PC-3 (cell line): ENCODE measurements at regions not wholly inside any gene's neighbourhood (a gene's known extent, or its start where the extent isn't known, plus 50 kb on each side); places are given as distances from the start of the nearest gene placed in this dataset.

Experiments used
- ATAC-seq: fragments of 200-7000 bp; cut with Tn5 transposase; 2 replicates; pipeline ENCODE4 v1.9.1; 2020; ENCODE audit warnings: mild to moderate bottlenecking, moderate library complexity
- BruUV-seq: library from RNA; stranded (reverse); fragments of 400-500 nt; replicated peaks from 2 replicates; lab custom pipeline; 2021; lab: Mats Ljungman, UMichigan
- CTCF ChIA-PET: fragments of 300-600 bp; sonication (Branson Sonifier 250); formaldehyde crosslinking; loops from one replicate; lab custom pipeline; 2022; ENCODE audit warnings: antibody characterized with exemption; lab: Charles Lee
- POLR2A ChIA-PET: fragments of 300-600 bp; sonication (Branson Sonifier 250); formaldehyde crosslinking; loops from one replicate; lab custom pipeline; 2022; ENCODE audit warnings: antibody characterized with exemption; ENCODE audit not compliant: unreplicated experiment; lab: Charles Lee
- DNase-seq: peaks from one replicate; pipeline ENCODE4 v3.0.0-alpha.2; 2015
- H2AFZ ChIP-seq: fragments of 300-600 bp; sonication (generic); 2 replicates; pipeline ENCODE4 v1.6.0; 2016; ENCODE audit warnings: antibody characterized with exemption, low read length
- H3F3A ChIP-seq: fragments of 300-600 bp; sonication (generic); one replicate; pipeline ENCODE4 v1.6.0; 2017; ENCODE audit warnings: antibody characterized with exemption, low read length, control low read depth, mild to moderate bottlenecking; ENCODE audit not compliant: unreplicated experiment
- H3K27ac ChIP-seq: fragments of 300-600 bp; sonication (generic); 2 replicates; pipeline ENCODE4 v1.5.1; 2016; ENCODE audit warnings: mild to moderate bottlenecking, low read length
- H3K27me3 ChIP-seq: fragments of 300-600 bp; sonication (generic); 2 replicates; pipeline ENCODE4 v1.6.1; 2016; ENCODE audit warnings: low read length, mixed read lengths
- H3K36me3 ChIP-seq: fragments of 300-600 bp; sonication (generic); 2 replicates; pipeline ENCODE4 v1.6.1; 2016; ENCODE audit warnings: low read depth, mixed run types, low read length, mixed read lengths
- H3K4me1 ChIP-seq: fragments of 300-600 bp; sonication (generic); 2 replicates; pipeline ENCODE4 v1.5.1; 2016; ENCODE audit warnings: low read length; ENCODE audit not compliant: insufficient read depth
- H3K4me2 ChIP-seq: fragments of 300-600 bp; sonication (generic); 2 replicates; pipeline ENCODE4 v1.6.0; 2016; ENCODE audit warnings: low read length
- H3K4me3 ChIP-seq: fragments of 300-600 bp; sonication (generic); 2 replicates; pipeline ENCODE4 v1.5.1; 2016; ENCODE audit warnings: mild to moderate bottlenecking, low read length, mixed read lengths
- H3K79me2 ChIP-seq: fragments of 300-600 bp; sonication (generic); 2 replicates; pipeline ENCODE4 v1.6.1; 2017; ENCODE audit warnings: low read length, mixed read lengths
- H3K9ac ChIP-seq: fragments of 300-600 bp; sonication (generic); 2 replicates; pipeline ENCODE4 v1.6.0; 2016; ENCODE audit warnings: mild to moderate bottlenecking, low read length
- H3K9me2 ChIP-seq: fragments of 300-600 bp; sonication (generic); replicated peaks from 2 replicates; pipeline ENCODE4 v1.6.1; 2016; ENCODE audit warnings: mixed run types, low read length, mixed read lengths
- H3K9me3 ChIP-seq: fragments of 300-600 bp; sonication (generic); 2 replicates; pipeline ENCODE4 v1.6.1; 2016; ENCODE audit warnings: low read length, mixed read lengths
- H4K20me1 ChIP-seq: fragments of 300-600 bp; sonication (generic); 2 replicates; pipeline ENCODE4 v1.6.1; 2016; ENCODE audit warnings: low read length, mixed read lengths
- EZH2 ChIP-seq: fragments of 300-600 bp; sonication (generic); IDR thresholded peaks from one replicate; pipeline ENCODE4 v1.6.1; 2017; ENCODE audit warnings: antibody characterized with exemption, mild to moderate bottlenecking, low read length; ENCODE audit not compliant: unreplicated experiment
- EZH2phosphoT487 ChIP-seq: fragments of 300-600 bp; sonication (generic); IDR thresholded peaks from 2 replicates; pipeline ENCODE4 v1.6.1; 2018; ENCODE audit warnings: mild to moderate bottlenecking, antibody characterized with exemption, low read length, borderline replicate concordance
- intact Hi-C: fragments of 100-400 bp; cut with micrococcal nuclease; formaldehyde crosslinking; loops from 2 replicates; pipeline ENCODE4 v1.9.0; 2023
- TF ChIP-seq, protein P1 (sequence below): fragments of 300-600 bp; sonication (generic); conservative IDR thresholded peaks from 2 replicates; pipeline ENCODE4 v1.5.1; 2017; ENCODE audit warnings: antibody characterized with exemption, low read depth, mild to moderate bottlenecking, low read length

GRCh38 chr16:26824469-26824868 is 242.3 kb upstream of the C16orf82 start:
- ChIA-PET POLR2A (no interaction called here), CTCF (no interaction called here)
- no peak for ATAC-seq
- Histone ChIP-seq H3K27me3 (peaks cover 24% of the 10 kb centered on the region), H3K36me3 (no peaks in the 10 kb centered on the region), H3K9ac (no peak overlapping the region), H3K4me2 (no peak overlapping the region), H3K4me1 (no peaks in the 10 kb centered on the region), H3K9me3 (no peaks in the 10 kb centered on the region), H3K79me2 (no peaks in the 10 kb centered on the region), H2AFZ (no peak overlapping the region), H3F3A (no peaks in the 10 kb centered on the region), H3K4me3 (no peak overlapping the region), H3K9me2 (no peaks in the 10 kb centered on the region), H3K27ac (no peak overlapping the region), H4K20me1 (no peaks in the 10 kb centered on the region)
- BruUV-seq = no TSS peak
- TF ChIP-seq EZH2phosphoT487 (no peak), EZH2 (no peak)
- TF ChIP-seq, protein P1, sequence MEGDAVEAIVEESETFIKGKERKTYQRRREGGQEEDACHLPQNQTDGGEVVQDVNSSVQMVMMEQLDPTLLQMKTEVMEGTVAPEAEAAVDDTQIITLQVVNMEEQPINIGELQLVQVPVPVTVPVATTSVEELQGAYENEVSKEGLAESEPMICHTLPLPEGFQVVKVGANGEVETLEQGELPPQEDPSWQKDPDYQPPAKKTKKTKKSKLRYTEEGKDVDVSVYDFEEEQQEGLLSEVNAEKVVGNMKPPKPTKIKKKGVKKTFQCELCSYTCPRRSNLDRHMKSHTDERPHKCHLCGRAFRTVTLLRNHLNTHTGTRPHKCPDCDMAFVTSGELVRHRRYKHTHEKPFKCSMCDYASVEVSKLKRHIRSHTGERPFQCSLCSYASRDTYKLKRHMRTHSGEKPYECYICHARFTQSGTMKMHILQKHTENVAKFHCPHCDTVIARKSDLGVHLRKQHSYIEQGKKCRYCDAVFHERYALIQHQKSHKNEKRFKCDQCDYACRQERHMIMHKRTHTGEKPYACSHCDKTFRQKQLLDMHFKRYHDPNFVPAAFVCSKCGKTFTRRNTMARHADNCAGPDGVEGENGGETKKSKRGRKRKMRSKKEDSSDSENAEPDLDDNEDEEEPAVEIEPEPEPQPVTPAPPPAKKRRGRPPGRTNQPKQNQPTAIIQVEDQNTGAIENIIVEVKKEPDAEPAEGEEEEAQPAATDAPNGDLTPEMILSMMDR = no peak
- no peak for DNase-seq
- intact Hi-C loops = no loop called here

- ATAC-seq (no peak), DNase-seq (no peak)
- CTCF ChIA-PET = no interaction called here
- no peaks in the 10 kb centered on the region for H3K9me2 ChIP-seq
- no peak overlapping the region for H3K9ac ChIP-seq
- no peaks in the 10 kb centered on the region for H3K36me3 ChIP-seq
- H4K20me1 ChIP-seq = no peaks in the 10 kb centered on the region
- H3K79me2 ChIP-seq = no peaks in the 10 kb centered on the region
- H2AFZ ChIP-seq = no peak overlapping the region
- H3K9me3 ChIP-seq = no peaks in the 10 kb centered on the region
- TF ChIP-seq, protein P1 = no peak
- TF ChIP-seq EZH2 (no peak), EZH2phosphoT487 (no peak)
- no peaks in the 10 kb centered on the region for H3K4me1 ChIP-seq
- H3K4me2 ChIP-seq = no peak overlapping the region
- BruUV-seq = no TSS peak
- H3K27ac ChIP-seq = no peak overlapping the region
- intact Hi-C loops = no loop called here
- POLR2A ChIA-PET = no interaction called here
- H3K4me3 ChIP-seq = no peak overlapping the region
- peaks cover 24% of the 10 kb centered on the region for H3K27me3 ChIP-seq
- H3F3A ChIP-seq = no peaks in the 10 kb centered on the region
Observed at GRCh38 chr16:26826500-26826899, 240.2 kb upstream of the C16orf82 start.

GRCh38 chr16:26827386-26827785 is 239.3 kb upstream of the C16orf82 start:
- Histone ChIP-seq H3K9ac (no peak overlapping the region), H3K4me1 (no peaks in the 10 kb centered on the region), H3K9me3 (no peaks in the 10 kb centered on the region), H3K9me2 (no peaks in the 10 kb centered on the region), H3K36me3 (no peaks in the 10 kb centered on the region), H3K27ac (no peak overlapping the region), H4K20me1 (no peaks in the 10 kb centered on the region), H3K27me3 (peaks cover 24% of the 10 kb centered on the region), H3K4me3 (no peak overlapping the region), H3K4me2 (no peak overlapping the region), H3F3A (no peaks in the 10 kb centered on the region), H3K79me2 (no peaks in the 10 kb centered on the region), H2AFZ (no peak overlapping the region)
- intact Hi-C loops = no loop called here
- DNase-seq = no peak
- BruUV-seq = no TSS peak
- CTCF ChIA-PET = no interaction called here
- POLR2A ChIA-PET = no interaction called here
- no peak for ATAC-seq
- TF ChIP-seq, protein P1 = no peak
- no peak for TF ChIP-seq EZH2
- TF ChIP-seq EZH2phosphoT487 = no peak
